ENCODE measurements at regions not wholly inside any gene's neighbourhood (a gene's known extent, or its start where the extent isn't known, plus 50 kb on each side); places are given as distances from the start of the nearest gene placed in this dataset.

DNA sequence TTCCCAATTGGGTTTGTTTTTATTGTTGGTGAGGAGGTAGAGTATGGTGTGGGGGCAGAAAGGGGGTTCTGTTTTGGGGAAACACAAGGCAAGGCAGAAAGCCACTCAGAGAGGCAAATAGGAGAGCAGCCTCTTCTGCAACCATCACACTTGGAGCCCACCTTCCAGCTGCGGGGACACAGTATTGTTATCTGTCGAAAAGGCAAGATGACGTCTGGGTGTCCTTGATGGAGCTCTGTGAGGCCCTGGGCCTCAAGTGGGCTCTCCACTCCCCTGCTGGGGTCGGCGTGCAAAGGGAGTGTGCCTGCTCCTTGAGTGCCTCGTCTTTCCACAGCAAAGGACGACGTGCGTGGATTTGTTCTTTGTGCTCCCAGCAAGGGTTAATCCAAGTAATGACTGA, 227.6 kb downstream of the ANAPC1 start:
- CTCF ChIA-PET = no interaction called here
- Histone ChIP-seq H3K4me1 (ENCODE audit: control insufficient read depth in 2 of 2, insufficient read depth in 2 of 2, low read length in 2 of 2) (no peaks in the 10 kb centered on the region), H3K27me3 (ENCODE audit: control insufficient read depth in 2 of 2, insufficient read depth in 2 of 2, low read length in 2 of 2) (no peaks in the 10 kb centered on the region), H3K27ac (ENCODE audit: low read depth, low read length) (no peak overlapping the region), H3K36me3 (ENCODE audit: control insufficient read depth in 2 of 3, insufficient read depth in 3 of 3, low read length in 3 of 3) (no peaks in the 10 kb centered on the region), H3K9me3 (ENCODE audit: control insufficient read depth in 2 of 3, low read length in 3 of 3) (no peaks in the 10 kb centered on the region), H3K4me3 (ENCODE audit: low read length) (no peak overlapping the region)
- H3K27me3 Mint-ChIP-seq = peaks cover 0 to 38% (median 0%) of the 10 kb centered on the region in 5 donors
- H3K4me1 Mint-ChIP-seq = peaks cover 0 to 5% (median 0%) of the 10 kb centered on the region in 7 donors
- ATAC-seq (no peak), DNase-seq (no peak)
- intact Hi-C loops (cut with micrococcal nuclease) = no loop called here
- no peak overlapping the region for H3K27ac Mint-ChIP-seq
- no peaks in the 10 kb centered on the region for H3K9me3 Mint-ChIP-seq
- no peak overlapping the region for H3K4me3 Mint-ChIP-seq
- POLR2A ChIA-PET = no interaction called here
- peaks cover 0 to 2% (median 0%) of the 10 kb centered on the region in 5 donors for H3K36me3 Mint-ChIP-seq

DNA sequence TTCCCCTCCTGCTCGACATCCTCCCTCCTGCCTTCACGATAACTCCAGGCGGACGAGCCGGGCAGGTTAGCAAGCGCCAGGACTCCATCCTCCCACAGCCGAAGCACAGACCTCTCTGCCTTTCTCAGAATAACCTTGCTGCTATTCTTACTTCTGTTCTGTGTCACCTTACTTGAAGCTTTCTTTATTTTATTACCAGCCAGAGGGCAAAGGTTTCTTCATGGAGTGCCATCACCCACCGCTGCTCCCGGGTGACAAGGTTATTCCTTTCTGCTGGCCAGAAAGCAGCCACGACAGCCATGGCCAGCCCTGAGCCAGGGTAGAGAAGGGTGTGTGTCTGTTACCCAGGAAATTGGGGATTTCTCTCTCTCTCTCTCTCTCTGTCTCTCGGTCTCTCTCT, 227.1 kb downstream of the ANAPC1 start:
- H3K27ac Mint-ChIP-seq = no peak overlapping the region
- Histone ChIP-seq H3K4me3 (ENCODE audit: low read length) (no peak overlapping the region), H3K27ac (ENCODE audit: low read depth, low read length) (no peak overlapping the region), H3K27me3 (ENCODE audit: control insufficient read depth in 2 of 2, insufficient read depth in 2 of 2, low read length in 2 of 2) (no peaks in the 10 kb centered on the region), H3K9me3 (ENCODE audit: control insufficient read depth in 2 of 3, low read length in 3 of 3) (no peaks in the 10 kb centered on the region), H3K36me3 (ENCODE audit: control insufficient read depth in 2 of 3, insufficient read depth in 3 of 3, low read length in 3 of 3) (no peaks in the 10 kb centered on the region), H3K4me1 (ENCODE audit: control insufficient read depth in 2 of 2, insufficient read depth in 2 of 2, low read length in 2 of 2) (no peaks in the 10 kb centered on the region)
- ChIA-PET CTCF (no interaction called here), POLR2A (no interaction called here)
- no peak overlapping the region for H3K4me3 Mint-ChIP-seq
- H3K4me1 Mint-ChIP-seq = peaks cover 0 to 9% (median 0%) of the 10 kb centered on the region in 7 donors
- H3K9me3 Mint-ChIP-seq = no peaks in the 10 kb centered on the region
- H3K36me3 Mint-ChIP-seq = peaks cover 0 to 2% (median 0%) of the 10 kb centered on the region in 5 donors
- intact Hi-C loops (cut with micrococcal nuclease) = no loop called here
- peaks cover 0 to 34% (median 0%) of the 10 kb centered on the region in 5 donors for H3K27me3 Mint-ChIP-seq
- DNase-seq (no peak), ATAC-seq (no peak)

DNA sequence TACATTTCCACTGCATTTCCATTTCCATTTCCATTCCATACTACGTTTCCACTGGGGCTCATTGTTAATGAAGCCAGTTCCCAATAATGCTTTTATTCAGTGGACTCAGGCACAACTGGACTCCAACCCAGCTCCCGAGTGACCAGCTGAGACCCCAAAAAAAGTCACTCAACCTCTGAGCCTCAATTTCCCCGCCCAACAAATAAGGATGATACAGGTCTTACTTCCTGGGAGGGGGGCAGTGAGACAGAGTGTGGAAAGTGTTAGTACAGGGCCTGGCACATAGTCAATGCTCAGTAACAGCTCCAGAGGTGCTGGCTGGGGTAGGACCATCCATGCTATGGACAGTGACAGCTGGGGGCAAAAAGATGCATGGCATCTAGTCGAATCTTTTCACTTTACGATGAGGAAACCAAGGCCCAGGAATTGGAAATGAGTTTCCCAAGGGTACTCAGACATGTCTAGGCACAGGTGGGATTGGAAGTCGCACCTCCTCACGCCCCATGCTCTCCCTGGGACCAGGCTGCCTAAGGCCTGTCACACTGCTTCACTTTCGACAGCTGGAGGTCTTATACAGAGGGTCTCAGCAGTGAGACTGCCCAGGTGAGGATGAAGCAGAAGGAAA, 226.5 kb downstream of the ANAPC1 start:
- H3K4me1 Mint-ChIP-seq = peaks cover 0 to 15% (median 0%) of the 10 kb centered on the region in 7 donors
- Histone ChIP-seq H3K4me3 (ENCODE audit: low read length) (no peak overlapping the region), H3K27ac (ENCODE audit: low read depth, low read length) (no peak overlapping the region), H3K9me3 (ENCODE audit: control insufficient read depth in 2 of 3, low read length in 3 of 3) (no peaks in the 10 kb centered on the region), H3K4me1 (ENCODE audit: control insufficient read depth in 2 of 2, insufficient read depth in 2 of 2, low read length in 2 of 2) (no peaks in the 10 kb centered on the region), H3K36me3 (ENCODE audit: control insufficient read depth in 2 of 3, insufficient read depth in 3 of 3, low read length in 3 of 3) (no peaks in the 10 kb centered on the region), H3K27me3 (ENCODE audit: control insufficient read depth in 2 of 2, insufficient read depth in 2 of 2, low read length in 2 of 2) (no peaks in the 10 kb centered on the region)
- intact Hi-C loops (cut with micrococcal nuclease) = no loop called here
- DNase-seq (peak in 1 of 9 donors; percentile 2), ATAC-seq (no peak)
- H3K36me3 Mint-ChIP-seq = peaks cover 0 to 2% (median 0%) of the 10 kb centered on the region in 5 donors
- H3K4me3 Mint-ChIP-seq = no peak overlapping the region
- no peak overlapping the region for H3K27ac Mint-ChIP-seq
- POLR2A ChIA-PET = no interaction called here
- H3K9me3 Mint-ChIP-seq = no peaks in the 10 kb centered on the region
- peaks cover 0 to 29% (median 0%) of the 10 kb centered on the region in 5 donors for H3K27me3 Mint-ChIP-seq
- CTCF ChIA-PET = no interaction called here

DNA sequence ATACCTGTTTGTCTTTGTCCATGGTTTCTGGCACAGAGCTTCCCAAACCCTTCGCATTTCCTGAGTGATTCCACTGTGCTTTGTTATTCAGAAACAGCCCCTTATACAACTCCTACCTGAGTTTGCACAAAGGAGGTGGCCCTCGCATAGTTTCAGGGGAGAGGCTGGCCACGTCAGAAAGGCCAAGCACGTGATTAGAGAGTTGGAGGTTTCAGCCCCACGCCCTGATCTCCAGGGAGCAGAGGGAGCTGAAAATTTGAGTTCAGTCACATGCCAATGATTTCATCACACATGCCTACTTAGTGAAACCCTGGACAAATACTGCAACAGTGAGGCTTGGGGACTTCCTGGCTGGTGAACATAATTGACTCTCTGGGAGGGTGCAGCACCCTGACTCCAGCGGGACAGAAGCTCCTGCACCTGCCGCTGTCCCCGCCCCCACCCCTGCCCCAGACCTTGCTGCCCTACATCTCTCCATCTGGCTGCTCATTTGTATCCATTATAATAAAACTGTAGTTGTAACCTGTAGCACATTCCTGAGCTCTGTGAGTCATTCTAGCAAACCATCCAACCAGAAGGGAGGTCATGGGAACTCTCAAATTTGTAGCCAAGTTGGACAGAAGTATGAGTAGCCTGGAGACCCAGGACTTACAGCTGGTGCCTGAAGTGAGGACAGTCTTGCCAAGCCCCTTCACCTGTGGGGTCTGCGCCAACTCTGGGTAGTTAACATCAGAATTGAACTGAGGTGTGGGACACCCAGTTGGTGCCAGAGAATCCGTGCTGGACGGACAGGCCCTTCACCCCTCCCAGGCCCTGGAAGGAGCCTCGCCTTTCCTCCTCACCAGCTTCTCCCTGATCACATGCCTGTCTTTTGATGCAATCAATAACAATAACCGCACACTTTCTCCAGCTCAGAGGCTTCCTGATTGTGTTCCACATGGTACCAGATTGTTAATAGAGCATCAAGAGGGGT, 224.3 kb downstream of the ANAPC1 start:
- peak in 1 of 9 donors; percentile 18 for DNase-seq
- Mint-ChIP-seq H3K9me3 (no peaks in the 10 kb centered on the region), H3K27ac (no peak overlapping the region), H3K27me3 (peaks cover 0 to 20% (median 0%) of the 10 kb centered on the region in 5 donors), H3K4me1 (peaks cover 0 to 27% (median 0%) of the 10 kb centered on the region in 7 donors), H3K4me3 (no peak overlapping the region), H3K36me3 (peaks cover 0 to 2% (median 0%) of the 10 kb centered on the region in 5 donors)
- H3K4me3 ChIP-seq (ENCODE audit: low read length) = no peak overlapping the region
- CTCF ChIA-PET = no interaction called here
- intact Hi-C loops (cut with micrococcal nuclease) = no loop called here
- H3K27me3 ChIP-seq (ENCODE audit: control insufficient read depth in 2 of 2, insufficient read depth in 2 of 2, low read length in 2 of 2) = no peaks in the 10 kb centered on the region
- ATAC-seq = peak; percentile 70
- H3K9me3 ChIP-seq (ENCODE audit: control insufficient read depth in 2 of 3, low read length in 3 of 3) = no peaks in the 10 kb centered on the region
- no peaks in the 10 kb centered on the region for H3K4me1 ChIP-seq (ENCODE audit: control insufficient read depth in 2 of 2, insufficient read depth in 2 of 2, low read length in 2 of 2)
- no peaks in the 10 kb centered on the region for H3K36me3 ChIP-seq (ENCODE audit: control insufficient read depth in 2 of 3, insufficient read depth in 3 of 3, low read length in 3 of 3)
- POLR2A ChIA-PET = no interaction called here
- no peak overlapping the region for H3K27ac ChIP-seq (ENCODE audit: low read depth, low read length)

DNA sequence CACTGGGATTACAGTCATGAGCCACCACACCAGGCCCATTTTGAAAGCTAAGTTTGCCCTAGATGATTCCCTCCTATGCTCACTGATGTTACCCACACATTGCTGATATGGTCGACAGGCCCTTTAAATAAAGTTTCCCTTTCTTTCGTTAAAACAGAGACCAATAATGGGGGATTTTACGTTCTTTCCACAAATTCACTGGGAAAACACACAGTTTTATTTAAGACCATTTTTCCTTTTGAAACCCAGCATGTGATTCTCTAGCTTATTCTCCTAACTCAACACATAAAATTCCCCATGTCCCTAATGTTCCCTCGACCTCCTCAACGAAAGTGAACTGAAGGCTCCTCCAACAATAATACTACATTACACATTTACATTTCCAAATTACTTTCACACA, 223.2 kb downstream of the ANAPC1 start:
- no peak overlapping the region for H3K27ac Mint-ChIP-seq
- CTCF ChIA-PET = no interaction called here
- intact Hi-C loops (cut with micrococcal nuclease) = no loop called here

DNA sequence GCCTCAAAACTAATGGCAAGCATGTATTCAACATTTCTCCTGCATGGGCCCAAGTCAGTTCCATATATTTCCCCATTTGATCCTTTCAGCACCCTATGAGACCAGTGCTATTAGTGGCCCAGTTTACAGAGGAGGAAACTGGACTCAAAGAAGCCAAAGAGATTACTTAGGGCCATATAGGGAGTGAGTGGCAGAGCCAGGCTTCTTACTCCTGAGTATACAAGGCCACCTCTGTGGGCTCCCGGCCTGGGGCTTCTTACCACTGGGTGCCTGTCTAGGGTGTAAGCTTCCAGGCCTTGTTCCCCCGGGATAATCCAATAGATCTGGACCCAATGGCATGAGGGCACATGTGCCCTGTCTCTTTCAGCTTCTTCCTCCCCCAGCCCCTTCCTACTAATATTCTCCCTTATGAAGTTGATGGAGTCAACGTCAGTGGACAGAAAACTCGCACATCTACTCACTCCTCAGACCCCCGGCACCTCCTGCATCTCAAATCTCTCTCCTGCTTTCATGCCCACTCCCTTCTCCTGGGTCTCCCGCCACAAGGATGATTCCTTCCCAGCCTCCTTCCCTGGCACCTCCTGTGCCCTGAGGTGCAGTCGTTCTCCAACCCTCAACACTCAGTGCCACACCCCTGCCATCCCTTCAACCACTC, 222.6 kb downstream of the ANAPC1 start:
- no peaks in the 10 kb centered on the region for H3K9me3 ChIP-seq (ENCODE audit: control insufficient read depth in 2 of 3, low read length in 3 of 3)
- H3K27me3 ChIP-seq (ENCODE audit: control insufficient read depth in 2 of 2, insufficient read depth in 2 of 2, low read length in 2 of 2) = no peaks in the 10 kb centered on the region
- no peaks in the 10 kb centered on the region for H3K36me3 ChIP-seq (ENCODE audit: control insufficient read depth in 2 of 3, insufficient read depth in 3 of 3, low read length in 3 of 3)
- peaks cover 0 to 23% (median 0%) of the 10 kb centered on the region in 7 donors for H3K4me1 Mint-ChIP-seq
- intact Hi-C loops (cut with micrococcal nuclease) = no loop called here
- H3K27ac Mint-ChIP-seq = no peak overlapping the region
- ChIA-PET POLR2A (no interaction called here), CTCF (no interaction called here)
- ATAC-seq (no peak), DNase-seq (peak in 1 of 9 donors; percentile 16)
- no peak overlapping the region for H3K4me3 Mint-ChIP-seq
- no peaks in the 10 kb centered on the region for H3K36me3 Mint-ChIP-seq
- no peaks in the 10 kb centered on the region for H3K9me3 Mint-ChIP-seq
- no peak overlapping the region for H3K4me3 ChIP-seq (ENCODE audit: low read length)
- H3K4me1 ChIP-seq (ENCODE audit: control insufficient read depth in 2 of 2, insufficient read depth in 2 of 2, low read length in 2 of 2) = no peaks in the 10 kb centered on the region
- H3K27me3 Mint-ChIP-seq = peaks cover 0 to 10% (median 0%) of the 10 kb centered on the region in 5 donors
- no peak overlapping the region for H3K27ac ChIP-seq (ENCODE audit: low read depth, low read length)

More for the DNA sequence above, 223.2 kb downstream of the ANAPC1 start:
- Mint-ChIP-seq H3K9me3 (no peaks in the 10 kb centered on the region), H3K36me3 (no peaks in the 10 kb centered on the region), H3K4me3 (no peak overlapping the region), H3K4me1 (peaks cover 0 to 23% (median 0%) of the 10 kb centered on the region in 7 donors), H3K27me3 (peaks cover 0 to 10% (median 0%) of the 10 kb centered on the region in 5 donors)
- POLR2A ChIA-PET = no interaction called here
- Histone ChIP-seq H3K9me3 (ENCODE audit: control insufficient read depth in 2 of 3, low read length in 3 of 3) (no peaks in the 10 kb centered on the region), H3K4me3 (ENCODE audit: low read length) (no peak overlapping the region), H3K36me3 (ENCODE audit: control insufficient read depth in 2 of 3, insufficient read depth in 3 of 3, low read length in 3 of 3) (no peaks in the 10 kb centered on the region), H3K27me3 (ENCODE audit: control insufficient read depth in 2 of 2, insufficient read depth in 2 of 2, low read length in 2 of 2) (no peaks in the 10 kb centered on the region), H3K27ac (ENCODE audit: low read depth, low read length) (no peak overlapping the region), H3K4me1 (ENCODE audit: control insufficient read depth in 2 of 2, insufficient read depth in 2 of 2, low read length in 2 of 2) (no peaks in the 10 kb centered on the region)
- DNase-seq (no peak), ATAC-seq (no peak)
